ENCODE measurements at regions not wholly inside any gene's neighbourhood (a gene's known extent, or its start where the extent isn't known, plus 50 kb on each side); places are given as distances from the start of the nearest gene placed in this dataset.

DNA sequence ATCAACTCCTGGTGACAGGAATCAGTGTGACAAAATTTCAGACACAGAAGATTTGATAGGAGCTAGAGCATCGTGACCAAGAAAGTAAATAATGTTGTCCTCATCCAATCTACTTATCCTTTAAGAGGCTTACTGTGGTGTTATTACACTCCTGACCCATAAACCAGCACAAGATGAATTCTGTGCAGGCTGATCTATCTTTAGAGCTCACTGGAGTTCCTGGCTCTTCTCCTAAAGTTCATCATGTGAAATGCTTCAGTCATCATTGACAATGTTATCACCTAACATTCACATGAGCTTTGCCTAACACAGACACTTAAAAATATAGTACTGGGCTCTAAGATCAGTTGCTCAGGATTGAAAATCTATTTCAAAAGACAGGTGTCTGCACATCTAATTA lies 271.0 kb upstream of the HSF2 start:
- no peak for DNase-seq
- TF ChIP-seq POLR2A (IDR thresholded peaks at IDR 0.05; ENCODE audit: low read length) (no peak), GATA1 (IDR thresholded peaks at IDR 0.05; ENCODE audit: low read depth, low read length) (no peak)

DNA sequence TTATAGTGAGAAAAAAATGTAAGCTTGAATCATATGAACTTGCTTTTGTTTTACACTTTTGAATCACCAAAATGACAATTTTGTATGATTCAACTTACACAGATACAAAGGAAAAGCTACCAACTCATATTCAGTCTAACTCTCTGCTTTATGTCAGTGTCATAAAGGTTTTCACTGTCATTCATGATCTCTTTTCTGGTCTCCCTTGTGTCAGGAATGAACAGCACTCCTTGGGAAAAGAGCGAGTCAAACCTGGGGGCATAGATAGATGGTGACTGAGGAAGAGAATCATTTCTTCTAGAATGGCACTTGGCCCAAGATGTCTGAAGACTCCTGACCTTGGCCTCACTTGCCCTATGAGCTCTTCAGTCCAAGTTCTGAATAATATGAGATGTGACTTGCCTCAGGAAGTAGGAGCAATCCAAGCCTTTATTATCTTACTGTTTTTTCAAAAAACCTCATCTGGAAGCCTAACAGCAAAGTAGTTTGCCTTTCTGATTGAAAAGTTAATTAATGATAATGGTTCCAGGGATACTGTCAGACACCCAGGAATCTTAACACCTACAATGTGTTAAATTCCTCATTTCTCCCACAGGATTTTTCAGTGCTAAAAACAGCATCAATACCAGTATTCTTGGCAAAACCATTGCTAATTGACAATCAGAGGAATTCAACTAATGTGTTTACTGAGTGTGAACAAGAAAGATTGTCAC lies 270.0 kb upstream of the HSF2 start:
- no peak for DNase-seq
- no peak for TF ChIP-seq GATA1 (IDR thresholded peaks at IDR 0.05; ENCODE audit: low read depth, low read length)
- no peak for TF ChIP-seq POLR2A (IDR thresholded peaks at IDR 0.05; ENCODE audit: low read length)

DNA sequence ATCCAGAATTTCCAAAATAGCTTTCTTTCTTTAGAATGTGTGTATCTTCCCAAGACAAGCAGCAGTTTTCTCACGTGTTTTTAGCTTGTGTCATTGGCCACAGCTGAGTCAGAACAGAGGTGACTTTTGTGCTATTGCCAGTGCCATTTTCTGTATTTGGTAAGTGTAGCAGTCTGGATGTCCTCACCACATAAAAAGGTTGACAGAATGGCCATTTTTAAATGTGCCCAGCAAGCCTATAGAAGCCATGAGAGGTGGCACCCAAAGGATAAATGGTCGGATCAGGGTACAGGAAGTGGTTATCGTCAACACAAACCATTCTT lies 269.5 kb upstream of the HSF2 start:
- TF ChIP-seq POLR2A (IDR thresholded peaks at IDR 0.05; ENCODE audit: low read length) (no peak), GATA1 (IDR thresholded peaks at IDR 0.05; ENCODE audit: low read depth, low read length) (no peak)
- no peak for DNase-seq

DNA sequence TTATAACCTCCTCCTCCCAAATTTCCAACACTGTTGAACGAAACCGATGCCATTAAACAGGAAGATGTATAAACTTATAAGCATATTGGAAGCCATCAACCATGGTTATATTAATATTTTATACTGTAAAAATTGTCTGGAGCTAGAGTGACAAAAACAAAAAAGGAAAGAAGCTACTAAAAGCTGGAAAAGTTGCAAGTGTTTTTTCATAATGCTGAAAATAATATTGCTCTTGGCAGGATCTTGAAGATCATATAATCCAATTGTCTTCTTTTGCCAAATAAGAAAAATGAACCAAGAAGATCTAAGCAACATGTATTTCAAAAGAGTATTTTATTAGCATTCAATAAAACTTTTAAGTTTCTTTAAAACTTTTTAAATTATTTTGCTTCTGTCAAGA lies 268.9 kb upstream of the HSF2 start:
- DNase-seq: no peak
- TF ChIP-seq POLR2A (IDR thresholded peaks at IDR 0.05; ENCODE audit: low read length) (no peak), GATA1 (IDR thresholded peaks at IDR 0.05; ENCODE audit: low read depth, low read length) (no peak)

DNA sequence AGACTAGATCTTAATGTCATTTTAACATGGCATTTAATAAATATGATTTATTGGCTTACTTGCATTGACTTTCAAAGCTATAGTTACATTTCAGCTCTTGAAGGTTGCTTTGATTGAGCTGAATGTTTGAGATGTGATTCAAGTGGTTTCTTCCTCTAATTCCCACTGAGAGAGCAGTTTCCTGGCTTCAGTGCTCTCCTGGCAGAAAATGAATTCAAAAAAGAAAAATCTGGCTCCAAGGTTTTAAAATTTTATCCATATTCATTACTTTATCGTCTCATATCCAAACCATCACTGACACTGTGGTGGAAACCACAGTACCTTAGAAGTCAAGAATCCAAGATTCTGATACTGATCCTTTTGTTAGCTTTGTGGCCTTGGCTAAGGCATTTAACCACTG lies 263.1 kb upstream of the HSF2 start:
- no peak for DNase-seq

DNA sequence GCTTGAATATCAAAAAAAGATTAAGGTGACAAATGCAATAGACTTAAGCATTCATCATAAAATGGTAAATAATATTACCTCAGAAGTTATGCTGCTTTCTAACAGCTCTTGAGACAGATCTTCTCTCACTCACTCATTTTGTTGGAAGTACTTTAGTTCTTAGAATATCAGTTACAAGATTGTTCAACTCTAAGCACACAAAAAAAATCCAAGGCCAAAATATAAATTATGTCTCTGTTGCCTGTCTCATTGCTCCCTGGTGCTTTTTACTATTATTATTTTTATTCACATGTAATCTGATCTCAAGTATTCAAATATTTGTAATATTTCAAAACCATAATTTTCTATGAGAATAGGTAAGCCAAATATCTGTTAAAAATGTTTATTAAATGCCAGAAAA lies 259.4 kb upstream of the HSF2 start:
- TF ChIP-seq GATA1 (IDR thresholded peaks at IDR 0.05; ENCODE audit: low read depth, low read length) (no peak), POLR2A (IDR thresholded peaks at IDR 0.05; ENCODE audit: low read length) (no peak)
- DNase-seq: no peak

More for the DNA sequence above, 263.1 kb upstream of the HSF2 start:
- TF ChIP-seq POLR2A (IDR thresholded peaks at IDR 0.05; ENCODE audit: low read length): no peak
- no peak for TF ChIP-seq GATA1 (IDR thresholded peaks at IDR 0.05; ENCODE audit: low read depth, low read length)

DNA sequence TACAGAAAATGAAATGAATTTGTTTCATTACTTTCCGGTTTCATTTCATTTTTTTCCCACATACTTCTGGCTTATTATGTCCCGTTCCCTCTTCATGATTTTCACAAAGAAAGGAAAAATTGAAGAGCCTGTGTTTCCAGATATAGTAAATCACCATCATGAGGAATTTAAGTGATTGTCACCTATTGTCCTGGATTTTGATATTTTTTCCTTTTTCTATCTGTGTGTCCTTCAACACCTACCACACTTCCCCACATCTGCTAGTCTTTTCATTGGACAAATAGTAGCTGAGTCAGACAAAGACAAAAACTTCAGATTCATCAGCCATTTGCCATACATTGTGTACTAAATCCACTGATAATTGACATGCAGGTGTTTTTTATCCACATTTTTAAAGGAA lies 258.2 kb upstream of the HSF2 start:
- DNase-seq: no peak

DNA sequence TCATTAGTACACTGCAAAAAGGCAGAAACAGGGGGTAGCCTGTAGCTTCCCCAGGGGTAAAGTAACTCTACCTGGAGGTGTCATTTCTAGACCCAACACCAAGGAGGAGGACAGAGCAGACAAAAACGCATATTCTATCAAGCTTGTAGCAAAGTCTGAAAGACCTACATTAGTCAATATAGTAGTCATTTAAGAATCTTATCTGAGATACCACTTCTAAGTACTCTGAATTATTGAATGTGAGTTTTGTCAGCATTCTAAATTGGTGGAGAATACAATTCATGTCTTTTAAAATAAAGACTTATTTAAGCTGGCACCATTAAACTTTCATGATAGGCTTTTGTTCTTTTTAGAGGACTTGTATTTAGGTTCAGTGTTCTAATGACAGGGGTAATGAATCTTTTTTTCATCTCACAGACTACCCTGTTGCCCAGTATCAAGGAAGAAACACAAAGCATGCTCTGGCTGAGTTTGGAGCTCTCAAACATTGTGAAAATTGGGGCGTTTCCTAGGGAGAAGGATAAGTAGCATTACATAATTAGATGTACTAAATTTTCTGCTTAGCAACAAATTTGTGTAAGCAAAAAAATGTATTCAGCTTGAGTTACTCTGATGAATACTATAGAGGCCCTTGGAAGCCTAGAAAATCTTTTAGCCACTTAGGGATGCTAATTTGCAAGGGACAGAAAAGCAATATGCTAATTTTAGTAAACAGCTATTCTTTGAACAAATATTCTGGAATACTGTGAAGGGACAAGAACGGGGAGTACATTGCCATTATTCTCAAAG lies 255.4 kb upstream of the HSF2 start:
- TF ChIP-seq GATA1 (IDR thresholded peaks at IDR 0.05; ENCODE audit: low read depth, low read length): no peak
- no peak for TF ChIP-seq POLR2A (IDR thresholded peaks at IDR 0.05; ENCODE audit: low read length)
- no peak for DNase-seq

More for the DNA sequence above, 258.2 kb upstream of the HSF2 start:
- TF ChIP-seq GATA1 (IDR thresholded peaks at IDR 0.05; ENCODE audit: low read depth, low read length) (no peak), POLR2A (IDR thresholded peaks at IDR 0.05; ENCODE audit: low read length) (no peak)

DNA sequence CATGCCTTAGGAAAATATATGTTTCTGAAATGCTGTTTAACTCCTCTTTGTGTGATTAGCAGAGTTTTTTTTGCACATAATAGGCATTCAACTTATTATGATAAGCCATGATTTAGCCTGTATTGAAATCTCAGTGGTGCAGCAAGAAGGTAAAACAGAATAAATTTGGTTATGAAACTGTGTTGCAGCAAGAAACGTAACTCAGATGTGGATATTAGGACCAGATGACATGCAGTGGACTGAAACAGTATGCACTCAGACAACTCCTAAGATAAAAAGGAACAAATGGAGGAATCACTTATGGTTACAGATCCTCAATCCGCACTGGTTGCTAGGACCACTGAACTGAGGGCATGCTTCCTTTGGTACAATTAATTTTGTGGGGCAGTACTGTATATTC lies 254.2 kb upstream of the HSF2 start:
- no peak for DNase-seq
- no peak for TF ChIP-seq GATA1 (IDR thresholded peaks at IDR 0.05; ENCODE audit: low read depth, low read length)
- no peak for TF ChIP-seq POLR2A (IDR thresholded peaks at IDR 0.05; ENCODE audit: low read length)

DNA sequence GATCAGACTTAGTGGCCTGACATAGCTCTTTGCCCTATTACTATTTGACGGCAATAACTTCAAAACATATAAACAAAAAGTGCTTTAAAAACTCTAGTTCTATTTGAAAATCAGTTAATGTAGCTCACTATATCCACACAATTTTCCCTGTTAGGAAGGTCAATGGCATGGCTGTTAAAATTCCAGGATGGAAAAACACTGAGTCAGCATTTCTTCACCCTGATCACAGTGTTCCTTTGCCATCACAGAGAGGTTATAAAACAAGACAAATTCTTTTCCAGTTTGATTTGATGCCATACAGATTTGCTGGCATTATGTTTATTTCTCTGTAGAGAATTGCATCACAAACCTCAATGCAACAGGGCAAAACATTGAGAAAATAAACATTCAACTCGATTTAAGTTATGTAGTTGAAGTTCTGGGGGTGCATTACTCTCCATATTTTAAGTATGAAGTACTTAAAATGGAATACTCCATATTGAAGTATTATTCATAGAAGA lies 253.7 kb upstream of the HSF2 start:
- TF ChIP-seq POLR2A (IDR thresholded peaks at IDR 0.05; ENCODE audit: low read length) (no peak), GATA1 (IDR thresholded peaks at IDR 0.05; ENCODE audit: low read depth, low read length) (no peak)
- no peak for DNase-seq

DNA sequence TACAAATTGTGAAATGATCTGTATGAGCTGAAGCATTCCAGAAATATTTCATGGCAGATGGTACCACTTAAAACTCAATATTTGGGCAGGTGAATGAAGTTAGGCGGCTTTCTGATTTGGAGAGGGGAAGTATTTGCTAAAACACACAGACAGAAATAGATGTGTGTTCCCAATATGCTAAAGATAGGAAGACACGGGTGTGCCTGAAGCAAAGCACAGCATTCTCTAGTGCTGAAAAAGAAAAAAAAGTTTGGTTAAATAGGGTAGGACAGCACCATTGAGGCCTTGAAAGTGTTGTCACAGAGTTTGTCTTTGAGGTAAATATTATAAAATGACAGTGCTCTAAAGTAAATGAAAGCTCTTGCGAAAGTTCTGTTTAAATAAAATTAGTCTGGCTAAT lies 252.2 kb upstream of the HSF2 start:
- DNase-seq: no peak
- TF ChIP-seq POLR2A (IDR thresholded peaks at IDR 0.05; ENCODE audit: low read length) (no peak), GATA1 (IDR thresholded peaks at IDR 0.05; ENCODE audit: low read depth, low read length) (no peak)

DNA sequence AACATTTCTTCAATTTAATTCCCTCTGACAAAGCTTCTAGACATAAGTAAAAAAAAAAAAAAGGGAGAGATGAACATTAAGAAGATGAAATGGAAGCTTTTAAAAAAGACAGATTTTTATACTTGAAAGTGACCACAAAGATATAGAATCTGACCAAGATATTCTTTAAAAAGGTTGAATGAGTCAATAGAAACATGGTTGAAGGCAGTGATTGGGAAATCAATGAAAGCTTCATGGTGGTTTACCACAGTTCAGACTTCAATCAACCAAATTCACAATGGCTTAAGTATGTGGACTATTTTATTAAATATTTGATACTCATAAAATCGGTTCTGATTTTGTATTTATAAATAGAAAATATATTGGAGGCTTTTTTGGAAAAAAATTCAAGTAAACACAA lies 248.4 kb upstream of the HSF2 start:
- TF ChIP-seq GATA1 (IDR thresholded peaks at IDR 0.05; ENCODE audit: low read depth, low read length) (no peak), POLR2A (IDR thresholded peaks at IDR 0.05; ENCODE audit: low read length) (no peak)
- no peak for DNase-seq

DNA sequence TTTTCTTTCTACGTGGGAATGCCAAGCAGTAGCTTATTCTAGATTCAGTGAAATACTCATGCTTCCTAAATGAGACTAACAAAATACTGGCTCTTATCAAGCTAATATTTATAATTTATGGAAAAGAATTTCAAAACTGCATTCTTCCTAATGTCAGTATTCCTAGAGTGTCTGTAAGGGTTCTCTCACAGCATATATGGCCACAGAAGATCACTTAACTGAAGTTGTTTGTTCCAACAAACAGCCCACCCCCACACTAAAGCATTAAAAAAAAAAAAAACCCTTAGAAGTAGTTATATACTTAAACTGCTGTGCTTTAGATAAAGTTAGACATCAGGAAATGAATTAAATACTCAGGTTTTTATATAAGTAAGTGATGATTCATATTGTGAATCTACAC lies 247.7 kb upstream of the HSF2 start:
- TF ChIP-seq POLR2A (IDR thresholded peaks at IDR 0.05; ENCODE audit: low read length) (no peak), GATA1 (IDR thresholded peaks at IDR 0.05; ENCODE audit: low read depth, low read length) (no peak)
- DNase-seq: no peak

DNA sequence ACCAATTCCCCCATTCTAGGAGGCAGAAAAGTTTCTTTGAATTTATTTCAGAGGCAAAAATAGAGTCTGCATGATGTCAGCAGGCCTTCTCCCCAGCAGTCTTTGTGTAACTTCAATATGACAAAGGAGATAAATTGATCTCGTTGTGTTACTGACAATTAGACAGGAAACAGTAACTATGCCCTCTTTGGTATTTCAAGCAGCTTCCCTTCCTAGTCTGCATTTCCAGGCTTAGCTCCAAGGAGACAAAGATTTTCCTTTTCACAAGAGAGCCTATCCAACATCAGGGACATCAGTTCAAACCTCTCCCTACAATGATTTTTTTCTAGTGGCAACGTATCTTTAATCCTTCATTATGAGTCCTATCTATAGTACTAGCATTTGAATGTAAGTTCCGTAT lies 245.9 kb upstream of the HSF2 start:
- DNase-seq: no peak
- no peak for TF ChIP-seq POLR2A (IDR thresholded peaks at IDR 0.05; ENCODE audit: low read length)
- no peak for TF ChIP-seq GATA1 (IDR thresholded peaks at IDR 0.05; ENCODE audit: low read depth, low read length)

DNA sequence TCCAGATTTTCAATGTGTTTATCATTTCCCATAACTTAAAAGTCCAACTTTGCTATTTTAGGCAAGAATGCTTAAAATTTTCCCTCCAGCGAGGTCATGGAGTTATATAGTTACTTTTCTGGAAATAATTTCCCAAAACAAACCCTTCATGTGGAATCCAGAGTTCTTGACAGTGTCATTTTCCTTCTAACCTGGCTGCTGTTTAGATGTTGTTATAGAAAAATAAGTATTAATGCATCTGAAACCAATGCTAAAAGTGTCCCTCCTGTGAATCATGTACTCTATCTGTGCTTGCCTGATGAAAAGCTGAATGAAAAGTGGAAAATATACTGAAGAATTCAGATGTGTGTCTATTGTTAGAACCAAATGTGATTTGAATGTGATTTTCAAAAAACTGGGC lies 245.3 kb upstream of the HSF2 start:
- no peak for DNase-seq
- no peak for TF ChIP-seq POLR2A (IDR thresholded peaks at IDR 0.05; ENCODE audit: low read length)
- TF ChIP-seq GATA1 (IDR thresholded peaks at IDR 0.05; ENCODE audit: low read depth, low read length): no peak

Measured in erythroblast (primary cell).